Heart left ventricle (tissue), 16 donors: ENCODE measurements at regions not wholly inside any gene's neighbourhood (a gene's known extent, or its start where the extent isn't known, plus 50 kb on each side); places are given as distances from the start of the nearest gene placed in this dataset.

Experiments used
- ATAC-seq, 4 donors: fragments of 200-7000 bp; cut with Tn5 transposase; one replicate each; pipeline ENCODE4 v1.9.1; 2020 to 2022; ENCODE audit warnings: moderate library complexity in 4 of 4, mild to moderate bottlenecking in 3 of 4, moderate number of reproducible peaks in 1 of 4
- DNase-seq, 5 donors: peaks; one replicate each; pipeline ENCODE4 v3.0.0-alpha.2; 2020
- H3K27ac ChIP-seq, 12 donors: fragments of 200-600 bp; sonication (generic) in 4 of 12; one replicate each; pipeline versions ENCODE4 v1.5.0 to v1.8.0; 2016 to 2022; ENCODE audit warnings: mild to moderate bottlenecking in 2 of 12
- H3K27me3 ChIP-seq, 9 donors: fragments of 200-600 bp; sonication (generic) in 2 of 9; one replicate each; pipeline versions ENCODE4 v1.5.1 to v1.8.0; 2016 to 2022; ENCODE audit warnings: mild to moderate bottlenecking in 3 of 9
- H3K36me3 ChIP-seq, 9 donors: fragments of 200-600 bp; sonication (generic) in 2 of 9; one replicate each; pipeline versions ENCODE4 v1.5.0 to v1.8.0; 2018 to 2022; ENCODE audit warnings: mild to moderate bottlenecking in 2 of 9
- H3K4me1 ChIP-seq, 12 donors: fragments of 200-600 bp; sonication (generic) in 4 of 12; one replicate each; pipeline versions ENCODE4 v1.5.0 to v1.8.0; 2016 to 2022; ENCODE audit warnings: mild to moderate bottlenecking in 3 of 12
- H3K4me3 ChIP-seq, 12 donors: fragments of 200-600 bp; sonication (generic) in 4 of 12; one replicate each; pipeline versions ENCODE4 v1.5.0 to v1.8.0; 2017 to 2022; ENCODE audit warnings: mild to moderate bottlenecking in 9 of 12, moderate library complexity in 4 of 12
- H3K9me3 ChIP-seq, 12 donors: fragments of 200-600 bp; sonication (generic) in 4 of 12; one replicate each; pipeline versions ENCODE4 v1.5.0 to v1.8.0; 2016 to 2022; ENCODE audit warnings: mild to moderate bottlenecking in 1 of 12
- CTCF ChIP-seq, 12 donors: fragments of 200-600 bp; sonication (generic) in 4 of 12; IDR thresholded peaks; one replicate each; pipeline versions ENCODE4 v1.5.0 to v1.8.0; 2018 to 2022; ENCODE audit warnings: antibody characterized with exemption in 12 of 12, mild to moderate bottlenecking in 5 of 12
- POLR2A ChIP-seq, 2 donors: fragments of 450-650 bp; IDR thresholded peaks; one replicate each; pipeline ENCODE4 v1.6.1; 2017; ENCODE audit warnings: antibody characterized with exemption in 2 of 2, mild to moderate bottlenecking in 2 of 2, moderate library complexity in 2 of 2
- WGBS, 4 donors: extraction: QIAGEN DNeasy Blood & Tissue Kit in 2 of 4; methylation state at CpG; one replicate each; pipeline versions ENCODE4 v1.1.5 to v1.1.7; 2013 to 2018; 5-methylcytosine and 5-hydroxymethylcytosine counted together
- intact Hi-C, 10 donors: fragments of 100-400 bp; cut with DNase I; formaldehyde crosslinking; loops; one replicate each; pipeline versions ENCODE4 v1.11.1 to v1.14.2; 2022
- donor health status: ischemic (EF 13 %, LVEDD 7.1; RV severe dilation, severe dysfunction).
- donor health status: healthy with polysubstance abuse.
- donor health status: DM: no; HTN: yes; CAD: no.
- donor health status: DM: no; HTN: no; CAD: no.
- donor health status: ischemic (EF 25% LVEDD 6.9; RV normal size, moderate dysfunction).
- donor health status: ischemic (EF 25% LVEDD 5.7; RV mildly dilated, moderate dysfunction).
- donor health status: healthy.
- donor health status: DM: yes; HTN: yes; CAD: no.
- donor health status: ischemic (EF 35%, LVEDD 5.7; RV mildly dilated, moderate dysfunction).
- donor health status: nonischemic (EF 11% LVEDD 7.7; RV severe dilation, severe dysfunction).
- donor health status: DM: yes; HTN: yes; CAD: no.
- donor health status: PGD.
- donor health status: ischemic (EF 29% LVEDD 5.4; RV normal size, mild dysfunction).
- donor health status: nonischemic (EF 23%, LVEDD 6.1; RV moderate dilation, normal function).

GRCh38 chr16:24639769-24640168 is 89.7 kb upstream of the TNRC6A start:
- Histone ChIP-seq H3K36me3 (no peaks in the 10 kb centered on the region), H3K9me3 (no peaks in the 10 kb centered on the region), H3K27ac (no peak overlapping the region), H3K27me3 (no peaks in the 10 kb centered on the region), H3K4me3 (no peak overlapping the region), H3K4me1 (peaks cover 0 to 14% (median 10%) of the 10 kb centered on the region in 12 donors)
- 33 to 49% (median 45%) methylated on average over 2 of the region's 2 CpGs for WGBS, 4 donors
- ATAC-seq (peak in 1 of 4 donors; percentile 22), DNase-seq (no peak)
- TF ChIP-seq POLR2A (IDR thresholded peaks at IDR 0.05) (no peak), CTCF (IDR thresholded peaks at IDR 0.05) (no peak)
- intact Hi-C loops = no loop called here

GRCh38 chr16:24643489-24643888 is 86.0 kb upstream of the TNRC6A start:
- TF ChIP-seq POLR2A (IDR thresholded peaks at IDR 0.05) (no peak), CTCF (IDR thresholded peaks at IDR 0.05) (no peak)
- no peaks in the 10 kb centered on the region for H3K9me3 ChIP-seq
- ATAC-seq = no peak
- no peak for DNase-seq
- H3K27ac ChIP-seq = no peak overlapping the region
- H3K27me3 ChIP-seq = no peaks in the 10 kb centered on the region
- no peaks in the 10 kb centered on the region for H3K4me1 ChIP-seq
- 80 to 91% (median 85%) methylated on average over 8 of the region's 8 CpGs for WGBS, 4 donors
- intact Hi-C loops = no loop called here
- no peaks in the 10 kb centered on the region for H3K36me3 ChIP-seq
- H3K4me3 ChIP-seq = no peak overlapping the region

- ATAC-seq = peak in 3 of 4 donors; percentile 39 to 91 (median 58)
- Histone ChIP-seq H3K9me3 (no peaks in the 10 kb centered on the region), H3K4me1 (no peaks in the 10 kb centered on the region), H3K36me3 (no peaks in the 10 kb centered on the region), H3K27me3 (no peaks in the 10 kb centered on the region), H3K4me3 (no peak overlapping the region), H3K27ac (peak overlapping the region in 2 of 12 donors; percentile 22 to 49)
- 84 to 90% (median 86%) methylated on average over 5 of the region's 5 CpGs for WGBS, 4 donors
- TF ChIP-seq CTCF (IDR thresholded peaks at IDR 0.05) = no peak
- TF ChIP-seq POLR2A (IDR thresholded peaks at IDR 0.05) = no peak
- intact Hi-C loops = no loop called here
- DNase-seq = no peak
These were observed 83.5 kb upstream of the TNRC6A start for GRCh38 chr16:24645739-24646645.

GRCh38 chr16:24646646-24646995 is 82.8 kb upstream of the TNRC6A start:
- no peak overlapping the region for H3K4me3 ChIP-seq
- H3K27me3 ChIP-seq = no peaks in the 10 kb centered on the region
- 84 to 90% (median 87%) methylated on average over 2 of the region's 2 CpGs for WGBS, 4 donors
- TF ChIP-seq POLR2A (IDR thresholded peaks at IDR 0.05) (no peak), CTCF (IDR thresholded peaks at IDR 0.05) (no peak)
- H3K4me1 ChIP-seq = no peaks in the 10 kb centered on the region
- ATAC-seq (peak in 1 of 4 donors; percentile 45), DNase-seq (no peak)
- intact Hi-C loops = no loop called here
- H3K36me3 ChIP-seq = no peaks in the 10 kb centered on the region
- H3K27ac ChIP-seq = peak overlapping the region in 5 of 12 donors; percentile 7 to 49 (median 22)
- H3K9me3 ChIP-seq = no peaks in the 10 kb centered on the region
